Middle frontal gyrus (tissue), 1 donor: ENCODE measurements at regions not wholly inside any gene's neighbourhood (a gene's known extent, or its start where the extent isn't known, plus 50 kb on each side); places are given as distances from the start of the nearest gene placed in this dataset.
"Not testable (repeated sequence)": the region's sequence is repeated elsewhere in the genome, so short reads cannot be mapped to it uniquely, and the experiment has no call there.

ENCODE experiments used
- DNase-seq: peaks from one replicate; pipeline ENCODE4 v3.0.0-alpha.2; 2015; ENCODE audit warnings: low spot score; ENCODE audit errors: extremely low spot score

DNA sequence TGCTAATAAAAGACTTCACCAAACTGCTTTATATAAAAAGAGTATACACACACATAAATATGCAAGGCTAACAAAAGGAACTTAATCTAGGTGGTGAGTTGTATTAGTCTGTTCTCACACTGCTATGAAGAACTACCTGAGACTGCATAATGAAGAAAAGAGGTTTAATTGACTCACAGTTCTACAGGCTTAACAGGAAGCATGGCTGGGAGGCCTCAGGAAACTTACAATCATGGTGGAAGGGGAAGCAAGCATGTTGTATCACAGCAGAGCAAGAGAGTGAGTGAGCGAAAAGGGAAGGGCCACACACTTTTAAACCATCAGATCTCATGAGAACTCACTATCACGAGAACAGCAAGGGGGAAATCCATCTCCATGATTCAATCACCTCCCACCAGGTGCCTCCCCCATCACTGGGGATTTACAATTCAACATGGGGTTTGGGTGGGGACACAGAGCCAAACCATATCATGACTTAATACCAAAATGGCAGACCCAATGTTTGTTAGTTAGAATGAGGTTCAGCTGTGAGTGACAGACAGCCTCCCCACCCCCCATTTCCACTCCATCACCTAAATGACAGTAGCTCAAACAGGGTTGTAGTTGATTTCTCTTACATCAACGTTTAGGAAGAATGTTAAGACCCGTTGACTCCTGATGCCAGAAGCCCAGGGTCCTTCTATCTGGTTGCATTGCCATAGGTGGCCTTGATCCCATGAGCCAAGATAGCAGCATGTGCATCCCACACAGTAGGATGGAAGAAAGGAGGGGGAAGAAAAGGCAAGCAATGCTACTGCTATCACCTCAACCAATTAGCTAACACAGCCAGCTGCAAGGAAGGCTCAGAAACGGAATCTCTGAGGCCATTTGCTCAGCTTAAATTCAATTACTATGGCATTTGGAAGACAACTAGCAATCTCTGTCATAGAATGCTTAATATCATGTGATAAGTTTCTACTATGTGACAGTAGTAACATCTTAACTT, 77.0 kb downstream of the CCDC71L start:
- no peak for DNase-seq

DNA sequence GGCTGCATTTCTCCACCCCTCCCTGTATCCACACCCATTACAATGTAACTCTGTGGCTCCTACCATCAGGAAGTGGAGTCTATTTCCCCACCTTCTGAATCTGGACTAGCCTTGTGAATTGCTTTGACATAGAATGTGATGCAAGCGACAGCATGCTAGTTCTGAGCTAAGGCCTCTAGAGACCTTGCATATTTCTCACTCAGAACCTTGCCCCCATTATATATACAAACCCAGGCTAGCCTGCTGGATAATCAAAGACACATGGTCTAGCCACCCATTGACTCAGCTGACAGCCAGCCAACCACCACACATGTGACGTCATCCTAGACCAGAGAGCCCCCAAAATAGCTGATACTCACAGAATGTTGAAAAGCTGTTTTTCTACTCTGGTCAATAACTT, 77.9 kb downstream of the CCDC71L start:
- DNase-seq: no peak

GRCh38 chr7:106582365-106582764, 78.6 kb downstream of the CCDC71L start:
- no peak for DNase-seq

DNA sequence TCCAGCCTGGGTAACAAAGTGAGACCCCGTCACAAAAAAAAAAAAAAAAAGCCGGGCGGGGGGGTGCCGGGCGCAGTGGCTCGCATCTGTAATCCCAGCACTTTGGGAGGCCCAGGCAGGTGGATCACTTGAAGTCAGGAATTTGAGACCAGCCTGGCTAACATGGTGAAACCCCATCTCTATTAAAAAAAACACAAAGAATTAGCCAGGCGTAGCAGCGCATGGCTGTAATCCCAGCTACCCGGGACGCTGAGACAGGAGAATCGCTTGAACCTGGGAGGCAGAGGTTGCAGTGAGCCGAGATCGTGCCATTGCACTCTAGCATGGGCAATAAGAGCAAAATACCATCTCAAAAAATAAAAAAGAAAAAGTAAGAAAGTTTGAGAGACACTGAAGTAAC, 81.9 kb downstream of the CCDC71L start:
- DNase-seq: not testable (repeated sequence)

DNA sequence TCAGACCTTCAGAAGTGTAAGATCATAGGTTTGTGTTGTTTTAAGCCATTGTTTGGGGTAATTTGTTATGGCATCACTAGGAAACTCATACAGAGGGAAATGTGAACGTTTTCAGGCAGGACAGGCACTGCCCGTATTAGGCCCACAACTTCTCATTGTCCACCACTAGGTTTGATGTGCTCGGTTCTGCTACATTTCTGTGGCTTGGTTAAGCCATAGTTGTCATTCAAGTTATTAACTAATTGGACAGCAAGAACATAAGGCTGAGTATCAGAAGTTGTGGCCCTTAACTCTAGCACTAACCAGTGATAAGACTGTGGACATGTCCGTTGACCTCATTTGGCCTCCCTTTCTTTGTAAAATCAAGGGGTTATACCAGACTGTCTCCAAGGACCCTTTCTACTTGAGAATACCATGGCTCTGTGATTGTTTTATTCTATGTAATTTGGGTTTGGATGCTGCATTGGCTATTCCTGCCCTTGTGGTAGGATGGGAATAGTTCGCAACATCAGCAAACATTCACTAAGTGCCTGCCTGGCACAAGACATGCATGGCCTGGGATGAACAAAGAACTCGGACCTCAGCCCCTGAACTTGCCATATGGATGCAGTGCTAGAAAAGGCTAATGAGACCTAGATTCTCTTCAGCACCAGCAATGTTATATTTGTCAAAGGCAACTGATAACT, 85.7 kb downstream of the CCDC71L start:
- DNase-seq: no peak

DNA sequence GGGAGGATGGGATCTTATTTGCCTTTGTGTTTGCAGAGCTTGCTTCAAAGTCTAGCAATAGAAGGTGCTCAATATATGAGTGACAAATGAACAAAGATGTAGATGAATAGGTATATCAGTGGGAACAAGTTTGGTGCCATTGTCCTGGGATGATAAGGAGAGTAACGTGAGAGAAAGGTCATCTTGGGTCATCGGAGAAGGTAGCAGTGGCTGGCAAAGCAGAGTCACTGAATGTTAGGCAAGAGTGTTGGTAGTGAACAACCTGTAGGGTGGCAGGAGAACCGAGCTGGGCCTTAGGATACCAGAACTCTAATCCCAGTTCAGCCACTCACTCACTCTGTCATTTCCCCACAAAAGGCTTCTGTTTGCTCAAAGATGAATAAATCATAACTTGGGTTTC, 87.2 kb downstream of the CCDC71L start:
- no peak for DNase-seq

- DNase-seq: no peak
Observed at GRCh38 chr7:106573125-106573663, 87.8 kb downstream of the CCDC71L start.

- DNase-seq: no peak
Observed at GRCh38 chr7:106572394-106573124, 88.4 kb downstream of the CCDC71L start.

DNA sequence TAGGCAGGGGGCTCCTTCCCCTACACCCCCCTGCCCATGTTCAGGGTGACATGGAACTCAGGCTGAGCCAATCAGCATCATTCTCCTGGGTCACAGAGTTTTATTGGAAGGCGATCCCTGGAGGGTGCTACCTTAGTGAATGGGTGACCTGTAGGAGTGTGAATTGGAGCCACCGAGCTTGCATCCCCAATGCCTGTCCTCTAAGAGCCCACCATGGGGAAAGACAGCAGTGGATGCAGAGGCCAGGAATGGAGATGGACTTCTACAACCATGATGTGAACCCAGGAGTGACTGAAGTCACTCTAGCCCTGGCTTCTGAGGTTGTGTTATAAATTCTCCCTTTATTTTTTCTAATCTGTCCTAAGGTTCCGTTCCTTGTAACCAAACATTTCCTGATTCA, 89.4 kb downstream of the CCDC71L start:
- no peak for DNase-seq

GRCh38 chr7:106570948-106571418, 90.0 kb downstream of the CCDC71L start:
- DNase-seq: no peak

DNA sequence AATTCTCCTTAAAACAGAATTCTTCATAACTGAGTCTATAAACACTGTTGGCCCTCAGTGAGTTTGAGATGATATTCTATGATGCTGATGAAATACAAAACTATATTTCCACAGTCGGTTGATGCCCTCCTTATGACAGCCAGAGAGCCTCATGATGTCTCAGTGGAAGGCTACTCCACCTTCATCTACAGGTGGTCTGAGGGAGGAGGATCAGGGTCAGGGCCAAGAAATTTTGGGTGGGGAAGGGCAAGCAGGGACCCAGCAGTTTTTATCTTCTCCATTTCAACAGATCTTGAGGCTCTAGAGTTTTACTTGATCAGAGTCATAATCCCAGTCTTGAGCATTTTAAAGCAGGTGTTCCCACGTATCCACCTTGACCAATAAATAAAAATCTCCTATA, 90.8 kb downstream of the CCDC71L start:
- DNase-seq: no peak

GRCh38 chr7:106569500-106569929, 91.4 kb downstream of the CCDC71L start:
- no peak for DNase-seq

- DNase-seq: no peak
Observed at GRCh38 chr7:106568680-106569499, 92.1 kb downstream of the CCDC71L start.

GRCh38 chr7:106568002-106568679, 92.8 kb downstream of the CCDC71L start:
- no peak for DNase-seq

GRCh38 chr7:106567204-106568001, 93.6 kb downstream of the CCDC71L start:
- DNase-seq: not testable (repeated sequence)

GRCh38 chr7:106566672-106567071, 94.3 kb downstream of the CCDC71L start:
- no peak for DNase-seq

- DNase-seq: no peak
Observed at GRCh38 chr7:106566196-106566595, 94.8 kb downstream of the CCDC71L start.

DNA sequence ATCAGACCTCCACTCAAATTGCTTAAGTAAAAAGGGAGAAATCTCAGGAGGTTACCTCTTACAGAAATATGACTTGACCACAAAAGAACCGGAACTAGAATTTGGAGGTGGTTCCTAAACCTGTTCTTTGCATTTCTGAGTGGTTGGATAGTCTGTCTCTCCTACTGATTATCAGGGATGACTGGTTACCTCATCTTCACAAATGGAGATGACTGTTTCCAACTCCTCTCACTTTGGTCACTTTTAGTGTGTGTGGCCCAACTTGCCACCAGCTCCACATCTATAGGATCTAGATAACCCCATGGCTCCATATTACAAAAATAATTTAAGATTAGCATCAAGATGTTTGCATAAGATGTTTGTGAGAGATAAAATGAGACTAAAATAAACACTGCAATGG, 95.5 kb downstream of the CCDC71L start:
- no peak for DNase-seq
